Tibial nerve (tissue), 4 donors: ENCODE measurements at regions not wholly inside any gene's neighbourhood (a gene's known extent, or its start where the extent isn't known, plus 50 kb on each side); places are given as distances from the start of the nearest gene placed in this dataset.
"Not testable (repeated sequence)": the region's sequence is repeated elsewhere in the genome, so short reads cannot be mapped to it uniquely, and the experiment has no call there.

ENCODE experiments used
- DNase-seq, 2 donors: peaks; one replicate each; pipeline ENCODE4 v3.0.0-alpha.2; 2019; ENCODE audit warnings: low spot score in 2 of 2
- H3K27ac ChIP-seq, 4 donors: fragments of 200-600 bp; sonication (generic) in 3 of 4; one replicate each; pipeline ENCODE4 v1.5.1; 2017 to 2019; ENCODE audit warnings: mild to moderate bottlenecking in 1 of 4
- H3K27me3 ChIP-seq, 2 donors: fragments of 200-600 bp; sonication (generic) in 1 of 2; one replicate each; pipeline versions ENCODE4 v1.5.1 to v1.6.0; 2017 to 2019
- H3K36me3 ChIP-seq, 3 donors: fragments of 200-600 bp; sonication (generic); one replicate each; pipeline ENCODE4 v1.5.1; 2018 to 2019
- H3K4me1 ChIP-seq, 4 donors: fragments of 200-600 bp; sonication (generic) in 3 of 4; one replicate each; pipeline ENCODE4 v1.5.1; 2017 to 2019
- H3K4me3 ChIP-seq, 4 donors: fragments of 200-600 bp; sonication (generic) in 3 of 4; one replicate each; pipeline ENCODE4 v1.5.1; 2017 to 2019; ENCODE audit warnings: mild to moderate bottlenecking in 1 of 4, moderate library complexity in 1 of 4
- H3K9me3 ChIP-seq, 4 donors: fragments of 200-600 bp; sonication (generic) in 3 of 4; one replicate each; pipeline ENCODE4 v1.5.1; 2017 to 2019
- EP300 ChIP-seq, 2 donors: sonication (generic); formaldehyde crosslinking; IDR thresholded peaks; one replicate each; pipeline ENCODE4 v1.6.1; 2017; ENCODE audit warnings: antibody characterized with exemption in 2 of 2, mild to moderate bottlenecking in 1 of 2
- POLR2A ChIP-seq, 2 donors: fragments of 450-650 bp; IDR thresholded peaks; one replicate each; pipeline ENCODE4 v1.6.1; 2017; ENCODE audit warnings: antibody characterized with exemption in 2 of 2, mild to moderate bottlenecking in 2 of 2, moderate library complexity in 2 of 2
- WGBS, 2 donors: methylation state at CpG; one replicate each; pipeline ENCODE4 v1.1.5; 2018; 5-methylcytosine and 5-hydroxymethylcytosine counted together
- TF ChIP-seq, protein P1 (sequence below), 5 experiments: fragments of 200-600 bp in 3 of 5; fragments of 450-650 bp in 2 of 5; sonication (generic) in 3 of 5; IDR thresholded peaks; one replicate each; pipeline ENCODE4 v1.5.1; 2016 to 2019; ENCODE audit warnings: antibody characterized with exemption in 5 of 5, mild to moderate bottlenecking in 3 of 5, moderate library complexity in 2 of 5

DNA sequence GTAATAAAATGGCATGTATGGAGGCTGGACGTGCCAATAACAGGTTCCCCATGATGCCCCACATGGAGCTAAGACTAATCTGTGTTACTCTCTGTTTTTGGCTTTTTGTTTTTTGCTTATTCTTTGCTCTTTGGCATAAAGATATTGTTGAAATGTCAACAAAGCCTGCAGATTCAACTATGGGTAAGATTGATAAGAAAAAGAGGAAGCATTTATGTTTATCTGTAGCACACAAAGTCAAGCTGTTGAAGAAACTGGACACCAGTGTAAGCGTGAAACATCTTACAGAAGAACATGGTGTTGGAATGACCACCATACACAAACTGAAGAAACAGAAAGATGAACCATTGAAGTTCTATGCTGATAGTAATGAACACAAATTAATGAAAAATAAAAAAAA is 402.7 kb downstream of the LTN1 start:
- TF ChIP-seq EP300 (IDR thresholded peaks at IDR 0.05): no peak
- TF ChIP-seq, protein P1, sequence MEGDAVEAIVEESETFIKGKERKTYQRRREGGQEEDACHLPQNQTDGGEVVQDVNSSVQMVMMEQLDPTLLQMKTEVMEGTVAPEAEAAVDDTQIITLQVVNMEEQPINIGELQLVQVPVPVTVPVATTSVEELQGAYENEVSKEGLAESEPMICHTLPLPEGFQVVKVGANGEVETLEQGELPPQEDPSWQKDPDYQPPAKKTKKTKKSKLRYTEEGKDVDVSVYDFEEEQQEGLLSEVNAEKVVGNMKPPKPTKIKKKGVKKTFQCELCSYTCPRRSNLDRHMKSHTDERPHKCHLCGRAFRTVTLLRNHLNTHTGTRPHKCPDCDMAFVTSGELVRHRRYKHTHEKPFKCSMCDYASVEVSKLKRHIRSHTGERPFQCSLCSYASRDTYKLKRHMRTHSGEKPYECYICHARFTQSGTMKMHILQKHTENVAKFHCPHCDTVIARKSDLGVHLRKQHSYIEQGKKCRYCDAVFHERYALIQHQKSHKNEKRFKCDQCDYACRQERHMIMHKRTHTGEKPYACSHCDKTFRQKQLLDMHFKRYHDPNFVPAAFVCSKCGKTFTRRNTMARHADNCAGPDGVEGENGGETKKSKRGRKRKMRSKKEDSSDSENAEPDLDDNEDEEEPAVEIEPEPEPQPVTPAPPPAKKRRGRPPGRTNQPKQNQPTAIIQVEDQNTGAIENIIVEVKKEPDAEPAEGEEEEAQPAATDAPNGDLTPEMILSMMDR (IDR thresholded peaks at IDR 0.05): no peak
- Histone ChIP-seq H3K27ac (no peak overlapping the region), H3K4me3 (no peak overlapping the region), H3K4me1 (no peaks in the 10 kb centered on the region), H3K27me3 (no peaks in the 10 kb centered on the region), H3K9me3 (peaks cover 0 to 11% (median 3%) of the 10 kb centered on the region in 4 donors), H3K36me3 (no peaks in the 10 kb centered on the region)
- DNase-seq: no peak
- 62 to 89% methylated on average over 2 of the region's 2 CpGs for WGBS, 2 donors

DNA sequence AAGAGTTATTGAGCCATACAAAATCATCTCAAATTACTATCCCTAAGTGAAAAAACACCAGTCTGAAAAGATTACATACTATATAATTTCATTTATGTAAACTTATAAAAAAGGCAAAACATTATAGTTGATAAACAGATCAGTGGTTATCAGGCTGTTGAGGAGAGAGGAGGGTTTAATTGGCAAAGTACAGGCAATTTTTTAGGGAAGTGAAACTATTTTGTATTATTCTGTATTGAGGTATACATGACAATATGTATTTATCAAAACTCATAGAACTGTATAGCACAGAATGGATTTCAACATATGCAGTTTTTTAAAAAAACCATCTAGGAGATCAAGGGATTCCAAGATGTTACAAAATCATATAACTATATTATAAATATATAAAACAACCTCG is 403.7 kb downstream of the LTN1 start:
- no peaks in the 10 kb centered on the region for H3K4me1 ChIP-seq
- WGBS, 2 donors: 90 to 95% methylated on average over 1 of the region's 1 CpG
- H3K36me3 ChIP-seq: no peaks in the 10 kb centered on the region
- no peaks in the 10 kb centered on the region for H3K27me3 ChIP-seq
- no peak overlapping the region for H3K4me3 ChIP-seq
- peaks cover 0 to 11% (median 3%) of the 10 kb centered on the region in 4 donors for H3K9me3 ChIP-seq
- TF ChIP-seq EP300 (IDR thresholded peaks at IDR 0.05): no peak
- TF ChIP-seq POLR2A (IDR thresholded peaks at IDR 0.05): no peak
- TF ChIP-seq, protein P1 (IDR thresholded peaks at IDR 0.05): no peak
- no peak overlapping the region for H3K27ac ChIP-seq
- DNase-seq: no peak

DNA sequence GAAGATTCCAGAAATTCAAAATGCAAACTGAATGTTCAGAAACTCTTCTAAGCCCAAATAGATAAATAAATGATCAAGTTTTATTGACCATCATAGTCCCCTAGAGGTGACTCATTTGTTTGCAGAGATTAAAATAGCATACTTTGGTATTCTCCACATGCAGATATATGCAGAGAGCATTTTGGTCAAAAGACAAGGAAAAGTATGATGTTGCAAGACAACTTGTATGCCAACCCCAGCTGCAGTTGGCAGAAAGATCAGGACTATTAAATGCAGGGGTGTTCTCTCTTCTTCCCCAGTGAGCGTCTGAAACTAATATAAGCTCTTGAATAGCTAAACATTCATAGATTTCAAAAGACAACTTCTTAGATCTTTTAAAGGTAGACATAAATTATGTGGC is 404.9 kb downstream of the LTN1 start:
- Histone ChIP-seq H3K9me3 (peaks cover 0 to 11% (median 3%) of the 10 kb centered on the region in 4 donors), H3K36me3 (no peaks in the 10 kb centered on the region), H3K4me3 (no peak overlapping the region), H3K27me3 (no peaks in the 10 kb centered on the region), H3K27ac (no peak overlapping the region), H3K4me1 (no peaks in the 10 kb centered on the region)
- TF ChIP-seq, protein P1 (IDR thresholded peaks at IDR 0.05): no peak
- no peak for TF ChIP-seq EP300 (IDR thresholded peaks at IDR 0.05)
- TF ChIP-seq POLR2A (IDR thresholded peaks at IDR 0.05): no peak
- 4 to 33% methylated on average over 1 of the region's 1 CpG for WGBS, 2 donors
- DNase-seq: no peak

DNA sequence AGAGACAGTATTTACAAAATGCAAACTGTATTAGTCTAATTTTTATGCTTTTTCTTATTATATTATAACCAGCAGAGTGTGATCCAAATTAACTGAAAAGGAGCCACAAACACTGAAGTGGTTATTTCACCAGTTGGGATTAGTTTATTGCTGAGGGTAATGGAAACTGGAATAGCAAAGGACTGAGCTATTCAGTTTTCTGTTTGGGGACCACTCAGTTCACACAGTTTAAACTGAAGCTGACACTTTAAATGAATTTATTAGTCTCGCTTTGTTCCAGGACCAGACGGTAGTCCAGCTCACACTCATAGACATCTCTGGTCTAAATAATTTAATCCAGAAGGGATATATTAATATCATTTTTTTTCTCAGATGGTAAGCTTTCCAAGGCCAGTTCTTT is 410.7 kb downstream of the LTN1 start:
- Histone ChIP-seq H3K27ac (peak overlapping the region in 1 of 4 donors; percentile 6), H3K4me1 (peaks cover 0 to 4% (median 0%) of the 10 kb centered on the region in 4 donors), H3K4me3 (no peak overlapping the region), H3K9me3 (peaks cover 0 to 11% (median 3%) of the 10 kb centered on the region in 4 donors), H3K27me3 (no peaks in the 10 kb centered on the region), H3K36me3 (peaks cover 0 to 2% (median 0%) of the 10 kb centered on the region in 3 donors)
- TF ChIP-seq EP300 (IDR thresholded peaks at IDR 0.05) (no peak), POLR2A (IDR thresholded peaks at IDR 0.05) (no peak)
- TF ChIP-seq, protein P1 (IDR thresholded peaks at IDR 0.05): no peak
- DNase-seq: no peak
- WGBS, 2 donors: 72 to 92% methylated on average over 2 of the region's 2 CpGs

DNA sequence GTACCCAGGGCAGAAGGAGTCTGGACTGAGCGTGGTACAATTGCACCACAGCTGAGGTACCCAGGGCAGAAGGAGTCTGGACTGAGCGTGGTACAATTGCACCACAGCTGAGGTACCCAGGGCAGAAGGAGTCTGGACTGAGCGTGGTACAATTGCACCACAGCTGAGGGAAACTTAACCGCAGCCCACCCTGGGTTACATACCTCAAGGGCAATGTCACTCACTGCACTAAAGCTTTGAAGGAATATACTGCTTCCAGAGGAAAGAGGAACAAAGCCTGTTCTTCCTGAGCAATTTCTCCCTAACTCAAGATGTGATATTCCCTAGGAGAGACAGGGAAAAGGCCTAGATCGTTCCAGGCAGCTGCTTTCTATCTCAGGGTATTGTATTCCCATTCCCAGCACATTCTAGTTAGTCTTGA is 411.4 kb downstream of the LTN1 start:
- not testable (repeated sequence) for H3K9me3 ChIP-seq, H3K4me3 ChIP-seq

DNA sequence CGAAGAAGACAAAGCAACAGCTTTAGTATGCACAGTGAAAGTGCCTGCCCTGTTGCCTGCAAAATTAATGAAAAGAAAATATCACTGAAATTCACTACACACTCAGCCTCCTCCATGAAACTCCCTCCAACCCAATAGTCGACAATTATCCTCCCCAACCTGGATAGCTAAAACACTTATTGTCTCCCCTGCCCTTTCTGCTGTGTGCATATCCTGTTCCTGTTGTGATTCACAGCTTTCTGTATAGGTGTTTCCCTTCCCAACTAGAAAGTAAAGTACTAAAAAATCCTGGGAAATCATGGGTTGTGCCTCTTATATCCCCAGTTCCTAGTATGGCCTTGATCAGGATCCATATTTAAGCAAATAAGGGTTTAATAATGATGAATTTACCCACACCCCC is 412.1 kb downstream of the LTN1 start:
- Histone ChIP-seq H3K36me3 (peaks cover 0 to 14% (median 0%) of the 10 kb centered on the region in 3 donors), H3K4me3 (no peak overlapping the region), H3K9me3 (peaks cover 0 to 5% (median 0%) of the 10 kb centered on the region in 4 donors), H3K4me1 (peaks cover 0 to 4% (median 0%) of the 10 kb centered on the region in 4 donors), H3K27me3 (no peaks in the 10 kb centered on the region), H3K27ac (no peak overlapping the region)
- TF ChIP-seq POLR2A (IDR thresholded peaks at IDR 0.05) (no peak), EP300 (IDR thresholded peaks at IDR 0.05) (no peak)
- TF ChIP-seq, protein P1 (IDR thresholded peaks at IDR 0.05): no peak
- 77 to 80% methylated on average over 2 of the region's 2 CpGs for WGBS, 2 donors
- DNase-seq: no peak

More for the DNA sequence above, 411.4 kb downstream of the LTN1 start:
- 74 to 78% methylated on average over 5 of the region's 5 CpGs for WGBS, 2 donors
- H3K36me3 ChIP-seq, H3K4me1 ChIP-seq, DNase-seq, H3K27me3 ChIP-seq: not testable (repeated sequence)
- peak overlapping the region in 1 of 4 donors; percentile 6 for H3K27ac ChIP-seq
